GM19395 (cell line): ENCODE measurements at regions not wholly inside any gene's neighbourhood (a gene's known extent, or its start where the extent isn't known, plus 50 kb on each side); places are given as distances from the start of the nearest gene placed in this dataset.

Experiments used
- ATAC-seq: cut with Tn5 transposase; IDR thresholded peaks from one replicate; pipeline ENCODE4 v1.9.1; 2021; ENCODE audit warnings: mild to moderate bottlenecking, moderate library complexity; ENCODE audit not compliant: unreplicated experiment

DNA sequence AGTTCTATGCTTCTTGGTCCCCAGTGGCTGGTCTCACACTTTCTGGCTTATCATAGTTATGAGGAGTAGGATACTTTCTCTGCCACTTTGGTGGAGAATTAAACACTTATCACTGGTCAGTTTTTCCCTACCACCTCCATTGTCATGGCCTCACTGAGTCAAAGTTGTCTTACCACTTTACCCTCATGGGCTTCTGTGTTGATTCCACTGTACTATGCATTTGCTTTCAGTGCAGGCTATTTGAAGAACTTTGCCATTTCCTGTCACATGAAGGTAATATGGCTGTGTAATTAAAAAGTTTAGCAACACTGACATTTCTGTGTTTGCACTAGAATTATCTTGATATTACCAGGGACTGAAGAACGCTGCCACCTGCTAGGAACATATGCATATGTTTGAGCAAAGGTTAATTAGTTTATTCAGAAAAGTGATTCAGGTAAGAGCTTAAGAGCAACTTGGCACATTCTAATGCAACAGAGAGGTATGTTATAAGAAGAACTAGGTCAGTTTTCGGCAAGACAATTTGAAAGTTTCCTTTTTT, 377.3 kb downstream of the PDCD6IP start:
- ATAC-seq = no peak

DNA sequence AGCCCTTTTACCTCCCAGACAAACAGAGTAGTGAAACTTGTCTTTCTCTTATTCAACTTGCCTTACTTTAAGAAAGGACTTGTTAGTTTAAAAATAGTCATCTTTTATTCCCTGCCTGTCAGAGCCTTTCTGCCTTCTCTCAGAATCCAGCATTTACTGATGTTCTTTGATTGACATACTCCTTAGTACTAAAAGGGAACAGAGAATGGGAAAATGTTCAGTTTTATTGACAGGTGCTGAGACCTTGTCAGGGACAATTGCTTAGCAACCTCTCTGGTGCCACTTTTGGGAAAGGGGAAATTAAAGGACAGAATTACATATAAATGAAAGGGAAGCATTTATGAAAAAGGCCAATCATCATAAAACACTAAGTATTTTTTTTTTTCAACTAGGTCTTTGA, 378.3 kb downstream of the PDCD6IP start:
- ATAC-seq = no peak

DNA sequence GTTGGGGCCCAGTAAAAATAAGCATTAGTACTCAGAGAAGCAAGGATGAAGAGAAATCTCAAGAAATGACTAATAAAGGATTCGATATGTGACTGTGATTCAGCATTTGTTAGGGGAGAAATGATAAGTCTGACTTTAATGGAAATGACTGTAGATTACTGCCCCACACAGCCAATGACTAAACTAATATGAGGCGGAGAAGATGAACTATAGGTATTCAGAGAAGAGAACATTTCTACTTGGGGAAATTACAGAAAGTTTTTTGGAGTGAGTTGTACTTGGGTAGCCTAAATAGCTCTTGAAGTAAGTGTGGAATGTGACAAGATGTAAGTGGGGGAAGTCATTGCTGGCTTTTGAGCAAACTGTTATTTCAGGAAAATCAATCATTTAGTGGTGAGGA, 380.0 kb downstream of the PDCD6IP start:
- ATAC-seq = peak; percentile 43

- no peak for ATAC-seq
These were observed 381.3 kb downstream of the PDCD6IP start for GRCh38 chr3:34179716-34180115.

DNA sequence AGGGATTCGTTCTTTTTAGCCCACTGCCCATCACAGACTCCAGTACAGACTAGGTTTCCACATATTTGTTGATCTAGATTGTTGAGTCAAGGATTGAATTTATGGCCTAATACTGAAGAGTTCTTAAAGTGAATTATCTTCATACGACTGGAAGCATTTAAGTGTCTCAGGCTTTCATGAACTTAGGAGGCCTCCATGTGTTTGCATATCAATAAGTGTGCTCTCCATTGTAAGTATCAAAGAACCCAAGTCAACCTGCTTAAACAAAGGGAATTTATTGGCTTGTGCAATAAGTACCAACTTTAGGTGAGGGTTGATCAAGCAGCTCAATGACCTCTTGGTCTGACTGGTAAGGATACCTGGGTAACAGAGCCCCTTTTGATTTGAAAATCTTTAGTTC, 382.1 kb downstream of the PDCD6IP start:
- ATAC-seq = no peak

GRCh38 chr3:34183114-34183513, 384.7 kb downstream of the PDCD6IP start:
- no peak for ATAC-seq

GRCh38 chr3:34183611-34184340, 385.3 kb downstream of the PDCD6IP start:
- ATAC-seq = no peak

- peak; percentile 59 for ATAC-seq
These were observed 386.9 kb downstream of the PDCD6IP start for GRCh38 chr3:34185301-34185700.

DNA sequence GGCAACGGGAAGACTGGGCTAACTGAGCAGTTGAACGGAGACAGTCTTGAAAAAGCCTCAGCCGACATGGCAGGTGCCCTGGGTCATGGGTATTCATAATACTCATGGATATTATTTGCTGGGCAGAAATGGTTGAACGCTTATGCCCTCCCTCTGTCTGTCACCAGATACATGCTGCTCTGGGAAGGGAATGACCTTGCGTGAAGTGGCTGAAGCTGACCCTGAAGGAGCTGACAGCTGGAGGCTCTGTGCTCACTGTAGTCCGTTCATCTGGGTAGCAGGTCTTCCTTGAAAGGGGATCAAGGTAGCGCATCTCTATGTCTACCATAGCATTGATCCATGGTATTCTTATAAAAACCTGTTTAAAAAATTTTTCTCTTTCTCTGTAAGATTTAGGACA, 390.7 kb downstream of the PDCD6IP start:
- ATAC-seq = no peak

- no peak for ATAC-seq
These were observed 398.5 kb downstream of the PDCD6IP start for GRCh38 chr3:34196914-34197313.

- peak; percentile 57 for ATAC-seq
These were observed 399.9 kb downstream of the PDCD6IP start for GRCh38 chr3:34198309-34198708.

DNA sequence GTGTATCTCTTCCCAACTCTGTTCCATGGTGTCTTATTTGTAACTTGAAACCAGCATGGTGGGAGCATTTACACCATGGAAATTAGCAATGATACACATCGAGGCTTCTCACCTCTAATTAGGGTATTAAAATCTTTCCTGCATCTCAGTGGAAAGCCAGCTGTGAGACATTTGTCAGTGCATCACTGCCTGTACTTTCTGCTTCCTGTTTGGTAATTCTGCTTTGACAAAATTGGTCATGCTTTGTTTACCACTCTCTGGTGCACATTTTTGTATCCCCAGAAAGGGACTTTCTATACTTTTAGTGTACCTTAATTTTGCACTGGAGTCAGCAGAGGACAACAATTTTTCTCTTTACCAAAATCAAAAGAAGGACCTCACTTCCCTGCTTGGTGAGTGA, 402.1 kb downstream of the PDCD6IP start:
- peak; percentile 90 for ATAC-seq

DNA sequence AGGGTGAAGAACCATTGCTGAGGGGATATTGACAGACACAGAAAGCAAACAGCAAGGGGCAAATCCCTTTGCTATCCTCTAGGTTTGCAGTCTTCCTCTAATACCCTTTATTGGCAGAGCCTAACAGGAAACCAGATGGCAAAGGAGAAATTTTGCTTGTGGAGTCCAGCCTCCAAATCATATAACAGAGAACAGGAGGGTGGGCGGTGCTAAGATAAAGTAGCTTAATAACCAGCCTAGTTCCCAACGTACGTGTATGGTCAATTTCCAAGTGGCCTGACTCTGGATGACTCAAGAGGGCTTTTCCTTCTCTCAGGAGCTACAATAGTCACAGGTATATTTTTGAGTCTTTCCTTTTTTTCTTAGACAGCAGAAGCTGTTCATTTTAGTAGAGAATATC, 404.5 kb downstream of the PDCD6IP start:
- ATAC-seq = no peak

DNA sequence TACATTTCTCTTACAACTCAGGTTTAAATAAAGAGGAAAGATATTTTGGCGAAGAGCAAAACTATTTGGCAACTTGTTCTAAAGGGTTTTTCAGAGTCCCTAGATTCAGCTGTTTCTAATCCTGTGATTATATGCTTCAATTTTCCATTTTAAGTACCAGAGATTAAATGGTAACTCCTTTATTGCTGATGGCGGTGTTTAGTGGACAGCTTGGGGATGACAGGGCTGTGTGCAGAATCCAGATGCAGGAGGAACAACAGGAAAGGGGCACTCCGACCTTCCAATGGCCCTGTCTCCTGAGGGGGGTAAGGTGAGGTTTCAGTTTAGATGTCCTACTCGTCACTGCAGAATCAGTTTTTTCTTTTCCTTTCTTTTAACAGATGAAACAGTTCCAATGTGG, 405.0 kb downstream of the PDCD6IP start:
- ATAC-seq = no peak

DNA sequence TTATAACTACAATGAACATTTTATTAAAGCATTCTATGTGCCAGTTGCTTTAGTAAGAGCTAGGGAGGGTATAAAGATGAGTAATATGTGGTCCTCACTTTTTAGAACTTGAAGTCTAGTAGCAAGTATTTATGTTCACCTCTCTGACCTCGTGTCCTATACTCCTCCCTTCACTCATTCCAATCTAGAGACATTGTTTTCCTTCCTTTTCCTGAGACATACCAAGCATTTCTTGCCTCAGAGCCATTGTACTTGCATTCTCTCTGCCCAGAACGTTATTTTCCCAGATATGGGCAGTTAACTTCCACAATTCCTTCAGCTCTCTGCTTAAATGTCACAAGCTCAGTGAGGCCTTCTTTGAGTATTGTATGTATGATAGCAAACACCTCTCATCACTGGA, 408.6 kb downstream of the PDCD6IP start:
- ATAC-seq = no peak

- ATAC-seq = no peak
These were observed 409.4 kb downstream of the PDCD6IP start for GRCh38 chr3:34207806-34208205.

- no peak for ATAC-seq
These were observed 413.7 kb downstream of the PDCD6IP start for GRCh38 chr3:34212175-34212574.

- no peak for ATAC-seq
These were observed 414.2 kb downstream of the PDCD6IP start for GRCh38 chr3:34212656-34213055.

- ATAC-seq = no peak
These were observed 415.0 kb downstream of the PDCD6IP start for GRCh38 chr3:34213478-34213877.

DNA sequence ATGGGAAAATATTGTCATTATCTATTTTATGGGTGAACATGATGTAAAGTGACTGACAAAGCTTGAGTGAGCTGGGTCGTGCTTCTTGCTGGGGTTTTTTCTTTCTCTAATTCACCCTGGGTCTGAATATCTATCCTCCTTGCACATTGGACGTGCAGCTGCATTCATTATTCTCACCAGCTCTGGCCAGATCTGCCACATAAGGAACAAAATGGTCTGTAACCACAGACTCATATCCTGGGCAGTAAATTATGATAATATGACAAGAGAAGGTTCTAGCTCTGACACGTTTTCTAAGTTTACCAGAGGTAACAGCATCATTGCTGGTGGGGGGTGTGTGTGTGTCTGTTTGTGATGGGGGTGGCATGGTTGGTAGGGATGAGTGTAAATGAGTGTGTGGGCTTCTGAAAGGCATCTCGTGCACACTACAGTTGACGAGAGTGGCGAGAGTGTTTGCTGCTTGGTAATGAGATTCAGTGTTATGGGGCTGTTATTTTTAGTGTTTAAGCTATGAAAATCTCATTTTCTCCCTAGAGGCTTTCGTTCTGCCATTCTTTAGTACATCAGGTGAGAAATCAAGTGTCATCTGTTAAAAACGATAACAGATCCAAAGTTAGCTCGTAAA, 418.4 kb downstream of the PDCD6IP start:
- no peak for ATAC-seq

GRCh38 chr3:34218706-34219385, 420.4 kb downstream of the PDCD6IP start:
- ATAC-seq = no peak

DNA sequence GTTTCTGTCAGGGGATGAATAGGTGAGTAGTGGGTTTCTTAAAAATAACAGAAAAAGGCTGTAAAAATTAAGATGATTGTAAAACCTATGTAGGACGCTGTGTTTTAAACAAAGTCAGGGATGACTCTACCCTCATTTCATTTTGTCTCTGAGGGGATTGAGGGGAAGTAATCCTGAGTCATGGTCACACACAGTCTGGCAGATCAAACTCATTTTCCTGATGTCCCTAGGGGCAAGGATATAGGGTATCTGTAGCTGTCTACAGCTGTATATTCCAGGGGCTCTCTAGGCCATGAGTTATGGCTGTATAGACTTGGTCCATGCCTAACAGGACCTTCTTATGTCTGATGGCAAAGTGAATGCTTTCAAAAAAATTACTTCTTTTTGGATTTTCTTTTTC, 421.1 kb downstream of the PDCD6IP start:
- no peak for ATAC-seq
